NOMO-1 treated with dmso at 0.1 percent for 144 hours (cell line): ENCODE measurements at regions not wholly inside any gene's neighbourhood (a gene's known extent, or its start where the extent isn't known, plus 50 kb on each side); places are given as distances from the start of the nearest gene placed in this dataset.
"Not testable (repeated sequence)": the region's sequence is repeated elsewhere in the genome, so short reads cannot be mapped to it uniquely, and the experiment has no call there.

Source experiments
- DNase-seq: peaks from one replicate; lab custom pipeline; 2025; ENCODE audit not compliant: unreplicated experiment; lab: John Stamatoyannopoulos, UW

- no peak for DNase-seq
Observed at GRCh38 chr11:64428693-64429092, 69.7 kb downstream of the RPS6KA4 start.

- no peak for DNase-seq
Observed at GRCh38 chr11:64429970-64430369, 71.0 kb downstream of the RPS6KA4 start.

GRCh38 chr11:64430645-64431044, 71.7 kb downstream of the RPS6KA4 start:
- no peak for DNase-seq

- no peak for DNase-seq
Observed at GRCh38 chr11:64436000-64436399, 77.0 kb downstream of the RPS6KA4 start.

GRCh38 chr11:64437426-64437825, 78.5 kb downstream of the RPS6KA4 start:
- DNase-seq, result no peak

- DNase-seq, result no peak
Observed at GRCh38 chr11:64438986-64439771, 80.2 kb downstream of the RPS6KA4 start.

- DNase-seq, result not testable (repeated sequence)
Observed at GRCh38 chr11:64439772-64440491, 81.0 kb downstream of the RPS6KA4 start.

GRCh38 chr11:64441127-64441526, 82.2 kb downstream of the RPS6KA4 start:
- no peak for DNase-seq

GRCh38 chr11:64443001-64443400, 84.0 kb downstream of the RPS6KA4 start:
- DNase-seq, result no peak

GRCh38 chr11:64444838-64445441, 86.0 kb downstream of the RPS6KA4 start:
- DNase-seq, result no peak

- DNase-seq, result no peak
Observed at GRCh38 chr11:64445651-64446050, 86.7 kb downstream of the RPS6KA4 start.

GRCh38 chr11:64447831-64448598, 89.1 kb downstream of the RPS6KA4 start:
- peak; percentile 92 for DNase-seq

GRCh38 chr11:64448599-64449380, 89.8 kb downstream of the RPS6KA4 start:
- peak; percentile 87 for DNase-seq

GRCh38 chr11:64449381-64450167, 90.6 kb downstream of the RPS6KA4 start:
- DNase-seq, result peak; percentile 80

- no peak for DNase-seq
Observed at GRCh38 chr11:64450168-64450560, 91.2 kb downstream of the RPS6KA4 start.

- DNase-seq, result no peak
Observed at GRCh38 chr11:64451856-64452255, 92.9 kb downstream of the RPS6KA4 start.

GRCh38 chr11:64453466-64453865, 94.5 kb downstream of the RPS6KA4 start:
- no peak for DNase-seq

GRCh38 chr11:64455456-64456261, 96.7 kb downstream of the RPS6KA4 start:
- no peak for DNase-seq
